ENCODE measurements at regions not wholly inside any gene's neighbourhood (a gene's known extent, or its start where the extent isn't known, plus 50 kb on each side); places are given as distances from the start of the nearest gene placed in this dataset.
"Not testable (repeated sequence)": the region's sequence is repeated elsewhere in the genome, so short reads cannot be mapped to it uniquely, and the experiment has no call there.

GRCh38 chr20:6665161-6665560 lies 102.3 kb upstream of the BMP2 start:
- Histone ChIP-seq H3K27ac (no peak overlapping the region), H3K4me3 (ENCODE audit: low read depth in 1 of 2, low read length in 1 of 2) (no peak overlapping the region), H3K4me1 (ENCODE audit: control insufficient read depth in 1 of 2, insufficient read depth in 1 of 2, low read depth in 1 of 2, low read length in 1 of 2) (no peaks in the 10 kb centered on the region), H3K9me3 (no peaks in the 10 kb centered on the region), H3K27me3 (no peaks in the 10 kb centered on the region), H3K36me3 (no peaks in the 10 kb centered on the region)
- TF ChIP-seq CTCF (IDR thresholded peaks at IDR 0.05): no peak

- Histone ChIP-seq H3K27ac (no peak overlapping the region), H3K36me3 (no peaks in the 10 kb centered on the region), H3K27me3 (no peaks in the 10 kb centered on the region), H3K9me3 (no peaks in the 10 kb centered on the region), H3K4me3 (ENCODE audit: low read depth in 1 of 2, low read length in 1 of 2) (no peak overlapping the region), H3K4me1 (ENCODE audit: control insufficient read depth in 1 of 2, insufficient read depth in 1 of 2, low read depth in 1 of 2, low read length in 1 of 2) (no peaks in the 10 kb centered on the region)
- TF ChIP-seq CTCF (IDR thresholded peaks at IDR 0.05): no peak
Measured at GRCh38 chr20:6664574-6664973, 102.9 kb upstream of the BMP2 start.

- Histone ChIP-seq H3K27me3 (no peaks in the 10 kb centered on the region), H3K27ac (no peak overlapping the region), H3K9me3 (no peaks in the 10 kb centered on the region), H3K36me3 (no peaks in the 10 kb centered on the region), H3K4me1 (ENCODE audit: control insufficient read depth in 1 of 2, insufficient read depth in 1 of 2, low read depth in 1 of 2, low read length in 1 of 2) (no peaks in the 10 kb centered on the region), H3K4me3 (ENCODE audit: low read depth in 1 of 2, low read length in 1 of 2) (no peak overlapping the region)
- TF ChIP-seq CTCF (IDR thresholded peaks at IDR 0.05): no peak
Measured at GRCh38 chr20:6663751-6664388, 103.6 kb upstream of the BMP2 start.

GRCh38 chr20:6663104-6663503 lies 104.4 kb upstream of the BMP2 start:
- Histone ChIP-seq H3K27ac (no peak overlapping the region), H3K9me3 (no peaks in the 10 kb centered on the region), H3K4me1 (ENCODE audit: control insufficient read depth in 1 of 2, insufficient read depth in 1 of 2, low read depth in 1 of 2, low read length in 1 of 2) (no peaks in the 10 kb centered on the region), H3K4me3 (ENCODE audit: low read depth in 1 of 2, low read length in 1 of 2) (no peak overlapping the region), H3K36me3 (no peaks in the 10 kb centered on the region), H3K27me3 (no peaks in the 10 kb centered on the region)
- TF ChIP-seq CTCF (IDR thresholded peaks at IDR 0.05): no peak

- no peak for TF ChIP-seq CTCF (IDR thresholded peaks at IDR 0.05)
Measured at GRCh38 chr20:6662309-6662708, 105.2 kb upstream of the BMP2 start.

GRCh38 chr20:6660441-6660840 lies 107.0 kb upstream of the BMP2 start:
- Histone ChIP-seq H3K4me1 (ENCODE audit: control insufficient read depth in 1 of 2, insufficient read depth in 1 of 2, low read depth in 1 of 2, low read length in 1 of 2) (no peaks in the 10 kb centered on the region), H3K4me3 (ENCODE audit: low read depth in 1 of 2, low read length in 1 of 2) (no peak overlapping the region), H3K27me3 (no peaks in the 10 kb centered on the region), H3K36me3 (no peaks in the 10 kb centered on the region), H3K27ac (no peak overlapping the region), H3K9me3 (no peaks in the 10 kb centered on the region)
- no peak for TF ChIP-seq CTCF (IDR thresholded peaks at IDR 0.05)

More at GRCh38 chr20:6662309-6662708, 105.2 kb upstream of the BMP2 start:
- H3K4me3 ChIP-seq (ENCODE audit: low read depth in 1 of 2, low read length in 1 of 2): no peak overlapping the region
- H3K27ac ChIP-seq: no peak overlapping the region
- no peaks in the 10 kb centered on the region for H3K4me1 ChIP-seq (ENCODE audit: control insufficient read depth in 1 of 2, insufficient read depth in 1 of 2, low read depth in 1 of 2, low read length in 1 of 2)
- H3K9me3 ChIP-seq: no peaks in the 10 kb centered on the region
- no peaks in the 10 kb centered on the region for H3K27me3 ChIP-seq
- H3K36me3 ChIP-seq: no peaks in the 10 kb centered on the region

GRCh38 chr20:6658909-6659308 lies 108.6 kb upstream of the BMP2 start:
- H3K27me3 ChIP-seq: not testable (repeated sequence)

More at GRCh38 chr20:6658909-6659308, 108.6 kb upstream of the BMP2 start:
- H3K9me3 ChIP-seq; H3K36me3 ChIP-seq; H3K27ac ChIP-seq; H3K4me1 ChIP-seq (ENCODE audit: control insufficient read depth in 1 of 2, insufficient read depth in 1 of 2, low read depth in 1 of 2, low read length in 1 of 2); H3K4me3 ChIP-seq (ENCODE audit: low read depth in 1 of 2, low read length in 1 of 2): not testable (repeated sequence)

Data from neutrophil (primary cell).